Astrocyte (in vitro differentiated cells and primary cell): ENCODE measurements at regions not wholly inside any gene's neighbourhood (a gene's known extent, or its start where the extent isn't known, plus 50 kb on each side); places are given as distances from the start of the nearest gene placed in this dataset.

Experiments
- EZH2 ChIP-seq: IDR thresholded peaks from 2 replicates; pipeline ENCODE4 v1.6.1; 2012; ENCODE audit warnings: mild to moderate bottlenecking, low read length, inconsistent platforms; ENCODE audit not compliant: insufficient read depth
- TF ChIP-seq, protein P1 (sequence below): IDR thresholded peaks from 2 replicates; pipeline ENCODE4 v1.5.1; 2011; ENCODE audit warnings: low read depth, mild to moderate bottlenecking, inconsistent platforms, low read length, moderate library complexity; ENCODE audit not compliant: insufficient read depth

DNA sequence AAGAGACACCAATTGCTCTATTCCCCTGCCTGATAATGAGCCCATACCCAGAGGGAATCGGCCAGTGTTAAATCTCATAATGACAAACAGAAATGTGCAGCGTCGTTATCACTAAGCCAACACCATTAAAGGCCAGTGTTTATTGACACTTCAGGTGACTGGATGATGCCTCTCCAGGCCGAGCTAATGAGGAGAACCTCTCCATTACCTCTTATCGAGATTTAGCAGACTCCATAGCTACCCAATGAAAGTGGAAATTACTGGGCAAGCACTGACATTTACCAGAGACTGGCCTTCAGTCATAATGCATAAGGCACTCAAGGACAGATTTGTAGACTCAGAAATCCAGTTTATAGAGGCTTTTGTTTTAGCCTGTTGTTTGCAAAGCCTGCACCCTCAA, 669.5 kb downstream of the MAFB start:
- TF ChIP-seq, protein P1, sequence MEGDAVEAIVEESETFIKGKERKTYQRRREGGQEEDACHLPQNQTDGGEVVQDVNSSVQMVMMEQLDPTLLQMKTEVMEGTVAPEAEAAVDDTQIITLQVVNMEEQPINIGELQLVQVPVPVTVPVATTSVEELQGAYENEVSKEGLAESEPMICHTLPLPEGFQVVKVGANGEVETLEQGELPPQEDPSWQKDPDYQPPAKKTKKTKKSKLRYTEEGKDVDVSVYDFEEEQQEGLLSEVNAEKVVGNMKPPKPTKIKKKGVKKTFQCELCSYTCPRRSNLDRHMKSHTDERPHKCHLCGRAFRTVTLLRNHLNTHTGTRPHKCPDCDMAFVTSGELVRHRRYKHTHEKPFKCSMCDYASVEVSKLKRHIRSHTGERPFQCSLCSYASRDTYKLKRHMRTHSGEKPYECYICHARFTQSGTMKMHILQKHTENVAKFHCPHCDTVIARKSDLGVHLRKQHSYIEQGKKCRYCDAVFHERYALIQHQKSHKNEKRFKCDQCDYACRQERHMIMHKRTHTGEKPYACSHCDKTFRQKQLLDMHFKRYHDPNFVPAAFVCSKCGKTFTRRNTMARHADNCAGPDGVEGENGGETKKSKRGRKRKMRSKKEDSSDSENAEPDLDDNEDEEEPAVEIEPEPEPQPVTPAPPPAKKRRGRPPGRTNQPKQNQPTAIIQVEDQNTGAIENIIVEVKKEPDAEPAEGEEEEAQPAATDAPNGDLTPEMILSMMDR = no peak
- TF ChIP-seq EZH2 = no peak
